ENCODE measurements at regions not wholly inside any gene's neighbourhood (a gene's known extent, or its start where the extent isn't known, plus 50 kb on each side); places are given as distances from the start of the nearest gene placed in this dataset.

GRCh38 chr18:65429601-65430000 is 321.2 kb upstream of the CDH7 start:
- Histone ChIP-seq H3K9me2 (replicated peaks; ENCODE audit: insufficient read depth) (no peaks in the 10 kb centered on the region), H3K4me1 (ENCODE audit: insufficient read depth) (no peaks in the 10 kb centered on the region), H3K9me3 (ENCODE audit: low read depth) (no peaks in the 10 kb centered on the region), H3K27ac (no peak overlapping the region), H3K4me2 (no peak overlapping the region), H3K4me3 (no peak overlapping the region), H2AFZ (no peak overlapping the region), H3K36me3 (replicated peaks; ENCODE audit: insufficient read depth, low read depth) (no peaks in the 10 kb centered on the region), H3K27me3 (no peaks in the 10 kb centered on the region), H3K79me2 (no peaks in the 10 kb centered on the region), H4K20me1 (ENCODE audit: insufficient read depth, poor library complexity, severe bottlenecking) (no peaks in the 10 kb centered on the region)
- TF ChIP-seq CTCF (IDR thresholded peaks at IDR 0.05; ENCODE audit: poor library complexity) (no peak), EZH2phosphoT487 (IDR thresholded peaks at IDR 0.05; ENCODE audit: low read depth, severe bottlenecking, unreplicated experiment) (no peak), EZH2 (IDR thresholded peaks at IDR 0.05; ENCODE audit: borderline replicate concordance) (no peak)
- DNase-seq (ENCODE audit: low spot score), result no peak
- 90% methylated on average over 4 of the region's 4 CpGs for WGBS (ENCODE audit: low lambda C conversion rate, missing lambda C conversion rate)

- Histone ChIP-seq H3K4me1 (ENCODE audit: insufficient read depth) (no peaks in the 10 kb centered on the region), H3K36me3 (replicated peaks; ENCODE audit: insufficient read depth, low read depth) (no peaks in the 10 kb centered on the region), H3K4me3 (no peak overlapping the region), H3K4me2 (no peak overlapping the region), H3K79me2 (no peaks in the 10 kb centered on the region), H3K27me3 (no peaks in the 10 kb centered on the region), H3K9me2 (replicated peaks; ENCODE audit: insufficient read depth) (no peaks in the 10 kb centered on the region), H4K20me1 (ENCODE audit: insufficient read depth, poor library complexity, severe bottlenecking) (no peaks in the 10 kb centered on the region), H3K27ac (no peak overlapping the region), H3K9me3 (ENCODE audit: low read depth) (no peaks in the 10 kb centered on the region), H2AFZ (no peak overlapping the region)
- no peak for DNase-seq (ENCODE audit: low spot score)
- TF ChIP-seq EZH2 (IDR thresholded peaks at IDR 0.05; ENCODE audit: borderline replicate concordance), result no peak
- no peak for TF ChIP-seq CTCF (IDR thresholded peaks at IDR 0.05; ENCODE audit: poor library complexity)
- no peak for TF ChIP-seq EZH2phosphoT487 (IDR thresholded peaks at IDR 0.05; ENCODE audit: low read depth, severe bottlenecking, unreplicated experiment)
- 93% methylated on average over 3 of the region's 3 CpGs for WGBS (ENCODE audit: low lambda C conversion rate, missing lambda C conversion rate)
These were observed 325.4 kb upstream of the CDH7 start for GRCh38 chr18:65425366-65425765.

DNA sequence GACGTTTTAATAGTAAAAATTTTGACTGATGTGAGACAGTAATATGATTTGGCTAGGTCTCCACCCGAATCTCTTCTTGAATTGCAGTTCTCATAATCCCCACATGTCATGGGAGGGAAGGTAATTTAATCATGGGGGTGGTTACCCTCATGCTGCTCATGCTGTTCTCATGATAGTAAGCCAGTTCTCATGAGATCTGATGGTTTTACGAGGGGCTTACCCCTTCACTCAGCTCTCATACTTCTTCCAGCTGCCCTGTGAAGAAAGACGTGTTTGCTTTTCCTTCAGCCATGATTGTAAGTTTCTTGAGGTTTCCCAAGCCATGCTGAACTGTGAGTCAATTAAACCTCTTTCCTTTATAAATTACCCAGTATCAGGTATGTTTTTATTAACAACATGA is 327.0 kb upstream of the CDH7 start:
- H3K27me3 ChIP-seq, result no peaks in the 10 kb centered on the region
- no peak for TF ChIP-seq CTCF (IDR thresholded peaks at IDR 0.05; ENCODE audit: poor library complexity)
- TF ChIP-seq EZH2 (IDR thresholded peaks at IDR 0.05; ENCODE audit: borderline replicate concordance), result no peak
- TF ChIP-seq EZH2phosphoT487 (IDR thresholded peaks at IDR 0.05; ENCODE audit: low read depth, severe bottlenecking, unreplicated experiment), result no peak
- H3K9me2 ChIP-seq (replicated peaks; ENCODE audit: insufficient read depth), result no peaks in the 10 kb centered on the region
- no peak overlapping the region for H3K4me2 ChIP-seq
- H3K4me3 ChIP-seq, result no peak overlapping the region
- H3K9me3 ChIP-seq (ENCODE audit: low read depth), result no peaks in the 10 kb centered on the region
- H3K79me2 ChIP-seq, result no peaks in the 10 kb centered on the region
- no peak overlapping the region for H3K27ac ChIP-seq
- no peak for DNase-seq (ENCODE audit: low spot score)
- no peak overlapping the region for H2AFZ ChIP-seq
- H4K20me1 ChIP-seq (ENCODE audit: insufficient read depth, poor library complexity, severe bottlenecking), result no peaks in the 10 kb centered on the region
- H3K4me1 ChIP-seq (ENCODE audit: insufficient read depth), result no peaks in the 10 kb centered on the region
- WGBS (ENCODE audit: low lambda C conversion rate, missing lambda C conversion rate), result 65% methylated on average over 4 of the region's 4 CpGs
- H3K36me3 ChIP-seq (replicated peaks; ENCODE audit: insufficient read depth, low read depth), result no peaks in the 10 kb centered on the region

All from hepatocyte (in vitro differentiated cells).